ENCODE measurements at regions not wholly inside any gene's neighbourhood (a gene's known extent, or its start where the extent isn't known, plus 50 kb on each side); places are given as distances from the start of the nearest gene placed in this dataset.

GRCh38 chr11:32161293-32161692, 70.4 kb downstream of the RCN1 start:
- no peak overlapping the region for H3K27ac ChIP-seq
- H3K4me3 ChIP-seq, result no peak overlapping the region

GRCh38 chr11:32162351-32162750, 71.5 kb downstream of the RCN1 start:
- no peak overlapping the region for H3K27ac ChIP-seq
- no peak overlapping the region for H3K4me3 ChIP-seq

GRCh38 chr11:32162906-32163305, 72.0 kb downstream of the RCN1 start:
- Histone ChIP-seq H3K27ac (no peak overlapping the region), H3K4me3 (no peak overlapping the region)

GRCh38 chr11:32163557-32163956, 72.7 kb downstream of the RCN1 start:
- Histone ChIP-seq H3K27ac (no peak overlapping the region), H3K4me3 (no peak overlapping the region)

GRCh38 chr11:32164836-32165235, 74.0 kb downstream of the RCN1 start:
- no peak overlapping the region for H3K27ac ChIP-seq
- H3K4me3 ChIP-seq, result no peak overlapping the region

- Histone ChIP-seq H3K4me3 (no peak overlapping the region), H3K27ac (no peak overlapping the region)
Measured at GRCh38 chr11:32168924-32169323, 78.0 kb downstream of the RCN1 start.

- no peak overlapping the region for H3K27ac ChIP-seq
- H3K4me3 ChIP-seq, result no peak overlapping the region
Measured at GRCh38 chr11:32171445-32171844, 80.6 kb downstream of the RCN1 start.

GRCh38 chr11:32172041-32172847, 81.4 kb downstream of the RCN1 start:
- no peak overlapping the region for H3K27ac ChIP-seq
- peak overlapping the region in 1 of 7 experiments; percentile 18 for H3K4me3 ChIP-seq

- Histone ChIP-seq H3K4me3 (peak overlapping the region in 3 of 7 experiments; percentile 8 to 21 (median 18)), H3K27ac (peak overlapping the region in 1 of 21 experiments; percentile 9)
Measured at GRCh38 chr11:32172848-32173834, 82.3 kb downstream of the RCN1 start.

GRCh38 chr11:32173977-32174376, 83.1 kb downstream of the RCN1 start:
- Histone ChIP-seq H3K27ac (no peak overlapping the region), H3K4me3 (no peak overlapping the region)

- H3K4me3 ChIP-seq, result no peak overlapping the region
Measured at GRCh38 chr11:32176223-32176934, 85.5 kb downstream of the RCN1 start.

GRCh38 chr11:32178692-32179091, 87.8 kb downstream of the RCN1 start:
- no peak overlapping the region for H3K27ac ChIP-seq
- H3K4me3 ChIP-seq, result no peak overlapping the region

More at GRCh38 chr11:32176223-32176934, 85.5 kb downstream of the RCN1 start:
- no peak overlapping the region for H3K27ac ChIP-seq

GRCh38 chr11:32183512-32183911, 92.6 kb downstream of the RCN1 start:
- H3K4me3 ChIP-seq, result no peak overlapping the region
- no peak overlapping the region for H3K27ac ChIP-seq

- no peak overlapping the region for H3K27ac ChIP-seq
- no peak overlapping the region for H3K4me3 ChIP-seq
Measured at GRCh38 chr11:32184041-32184722, 93.3 kb downstream of the RCN1 start.

GRCh38 chr11:32184723-32185376, 94.0 kb downstream of the RCN1 start:
- H3K4me3 ChIP-seq, result no peak overlapping the region
- H3K27ac ChIP-seq, result no peak overlapping the region

GRCh38 chr11:32186118-32186517, 95.2 kb downstream of the RCN1 start:
- Histone ChIP-seq H3K4me3 (no peak overlapping the region), H3K27ac (no peak overlapping the region)

GRCh38 chr11:32187111-32187510, 96.2 kb downstream of the RCN1 start:
- no peak overlapping the region for H3K4me3 ChIP-seq
- H3K27ac ChIP-seq, result no peak overlapping the region

GRCh38 chr11:32188785-32189184, 97.9 kb downstream of the RCN1 start:
- Histone ChIP-seq H3K4me3 (no peak overlapping the region), H3K27ac (no peak overlapping the region)

GRCh38 chr11:32196137-32196536, 105.3 kb downstream of the RCN1 start:
- H3K27ac ChIP-seq, result no peak overlapping the region
- H3K4me3 ChIP-seq, result no peak overlapping the region

All from skin epidermis (tissue), 12 donors.